Mesenchymal stem cell (in vitro differentiated cells and primary cell): ENCODE measurements at regions not wholly inside any gene's neighbourhood (a gene's known extent, or its start where the extent isn't known, plus 50 kb on each side); places are given as distances from the start of the nearest gene placed in this dataset.
A peak's percentile ranks its signal among the peaks of the same experiment; 100 is the strongest.

Source experiments
- DNase-seq: peaks from one replicate; pipeline ENCODE4 v3.0.0-alpha.2; 2013
- H2AFZ ChIP-seq: one replicate; pipeline ENCODE4 v1.6.1; 2013; ENCODE audit warnings: low read depth, mild to moderate bottlenecking, control low read depth, inconsistent platforms, low read length, moderate library complexity
- H2AK5ac ChIP-seq: 2 replicates; pipeline ENCODE4 v1.6.1; 2013; ENCODE audit warnings: low read length, moderate library complexity, mild to moderate bottlenecking, inconsistent platforms; ENCODE audit not compliant: severe bottlenecking
- H2BK120ac ChIP-seq: one replicate; pipeline ENCODE4 v1.6.1; 2013; ENCODE audit warnings: low read depth, mild to moderate bottlenecking, inconsistent platforms, low read length, moderate library complexity
- H2BK12ac ChIP-seq, 2 experiments: one replicate each; pipeline ENCODE4 v1.6.1; 2013; ENCODE audit warnings: inconsistent platforms in 2 of 2, low read length in 2 of 2, mild to moderate bottlenecking in 2 of 2, moderate library complexity in 2 of 2, control low read depth in 1 of 2
- H2BK15ac ChIP-seq: one replicate; pipeline ENCODE4 v1.6.1; 2013; ENCODE audit warnings: mild to moderate bottlenecking, low read depth, inconsistent platforms; ENCODE audit not compliant: poor library complexity, severe bottlenecking
- H2BK5ac ChIP-seq: 2 replicates; pipeline ENCODE4 v1.6.1; 2013; ENCODE audit warnings: low read depth, mild to moderate bottlenecking, low read length, control low read depth, inconsistent platforms; ENCODE audit not compliant: poor library complexity, severe bottlenecking
- H3K14ac ChIP-seq, 2 experiments: one replicate each; pipeline ENCODE4 v1.6.1; 2013; ENCODE audit warnings: inconsistent platforms in 2 of 2, low read length in 2 of 2, control low read depth in 1 of 2, mild to moderate bottlenecking in 1 of 2, moderate library complexity in 1 of 2
- H3K18ac ChIP-seq, 2 experiments: one replicate each; pipeline ENCODE4 v1.6.1; 2013; ENCODE audit warnings: inconsistent platforms in 2 of 2, low read length in 2 of 2, control low read depth in 1 of 2, low read depth in 1 of 2, mild to moderate bottlenecking in 1 of 2
- H3K23ac ChIP-seq, 2 experiments: one replicate each; pipeline ENCODE4 v1.6.1; 2013; ENCODE audit warnings: inconsistent platforms in 2 of 2, low read length in 2 of 2, mild to moderate bottlenecking in 2 of 2, moderate library complexity in 2 of 2, control low read depth in 1 of 2
- H3K27ac ChIP-seq: 2 replicates; pipeline ENCODE4 v1.5.1; 2013; ENCODE audit warnings: mild to moderate bottlenecking, moderate library complexity, low read length, control low read depth, inconsistent platforms; ENCODE audit not compliant: poor library complexity, severe bottlenecking
- H3K27me3 ChIP-seq, 2 experiments: 2 replicates each; pipeline versions ENCODE4 v1.6.1 to v1.7.0; 2013; ENCODE audit warnings: low read length in 2 of 2, mild to moderate bottlenecking in 2 of 2, moderate library complexity in 2 of 2, control low read depth in 1 of 2, inconsistent platforms in 1 of 2; ENCODE audit not compliant: control insufficient read depth in 1 of 2, insufficient read depth in 1 of 2
- H3K36me3 ChIP-seq, 2 experiments: 2 replicates each; pipeline versions ENCODE4 v1.6.1 to v1.7.0; 2013; ENCODE audit warnings: low read length in 2 of 2, control low read depth in 1 of 2, inconsistent platforms in 1 of 2, low read depth in 1 of 2, mild to moderate bottlenecking in 1 of 2; ENCODE audit not compliant: insufficient read depth in 2 of 2, control insufficient read depth in 1 of 2
- H3K4ac ChIP-seq, 2 experiments: one replicate each; pipeline ENCODE4 v1.6.1; 2013; ENCODE audit warnings: inconsistent platforms in 2 of 2, low read length in 2 of 2, mild to moderate bottlenecking in 2 of 2, moderate library complexity in 2 of 2, control low read depth in 1 of 2, low read depth in 1 of 2
- H3K4me1 ChIP-seq: 2 replicates; pipeline ENCODE4 v1.6.1; 2013; ENCODE audit warnings: low read depth, low read length, control low read depth; ENCODE audit not compliant: control insufficient read depth, insufficient read depth
- H3K4me2 ChIP-seq: 2 replicates; pipeline ENCODE4 v1.6.1; 2013; ENCODE audit warnings: low read length, mild to moderate bottlenecking, inconsistent platforms; ENCODE audit not compliant: poor library complexity, severe bottlenecking
- H3K4me3 ChIP-seq, 2 experiments: 2 replicates each; pipeline versions ENCODE4 v1.5.1 to v1.7.0; 2013; ENCODE audit warnings: low read length in 2 of 2, mild to moderate bottlenecking in 2 of 2, control low read depth in 1 of 2, low read depth in 1 of 2; ENCODE audit not compliant: insufficient read depth in 1 of 2
- H3K79me1 ChIP-seq: replicated peaks from 2 replicates; pipeline ENCODE4 v1.6.1; 2013; ENCODE audit warnings: mild to moderate bottlenecking, control low read depth, low read length, inconsistent platforms; ENCODE audit not compliant: poor library complexity, severe bottlenecking
- H3K9ac ChIP-seq: 2 replicates; pipeline ENCODE4 v1.7.0; 2013; ENCODE audit warnings: mild to moderate bottlenecking, low read length, moderate library complexity
- H3K9me3 ChIP-seq: 2 replicates; pipeline ENCODE4 v1.7.0; 2013; ENCODE audit warnings: mild to moderate bottlenecking, low read length; ENCODE audit not compliant: control insufficient read depth
- H4K8ac ChIP-seq: one replicate; pipeline ENCODE4 v1.6.1; 2013; ENCODE audit warnings: inconsistent platforms, mild to moderate bottlenecking, low read length, moderate library complexity
- H4K91ac ChIP-seq: one replicate; pipeline ENCODE4 v1.6.1; 2013; ENCODE audit warnings: mild to moderate bottlenecking, low read length, inconsistent platforms
- whole genome bisulfite sequencing: methylation state at CpG from one replicate; pipeline ENCODE4 v1.1.7; 2013; ENCODE audit warnings: mixed read lengths; 5-methylcytosine and 5-hydroxymethylcytosine counted together

- Histone ChIP-seq H2BK12ac (peak overlapping the region; percentile 37 to 69), H3K14ac (no peak overlapping the region), H3K9me3 (no peaks in the 10 kb centered on the region), H3K27me3 (no peaks in the 10 kb centered on the region), H3K23ac (no peak overlapping the region), H4K91ac (no peak overlapping the region), H3K36me3 (no peaks in the 10 kb centered on the region), H3K4me1 (peaks cover 2% of the 10 kb centered on the region), H2BK5ac (no peak overlapping the region), H2AFZ (no peak overlapping the region), H3K4ac (no peak overlapping the region), H3K18ac (no peak overlapping the region), H3K79me1 (no peaks in the 10 kb centered on the region), H2BK15ac (no peak overlapping the region), H3K4me2 (no peak overlapping the region), H3K4me3 (no peak overlapping the region), H3K9ac (no peak overlapping the region), H3K27ac (no peak overlapping the region), H2BK120ac (no peak overlapping the region), H4K8ac (no peak overlapping the region), H2AK5ac (no peak overlapping the region)
- WGBS = 96% methylated on average over 11 of the region's 12 CpGs
- no peak for DNase-seq
Observed at GRCh38 chr2:12163866-12164265, 417.4 kb downstream of the LPIN1 start.

GRCh38 chr2:12164689-12165088, 418.3 kb downstream of the LPIN1 start:
- H3K14ac ChIP-seq = no peak overlapping the region
- H2AK5ac ChIP-seq = no peak overlapping the region
- WGBS = 98% methylated on average over 5 of the region's 5 CpGs
- no peak overlapping the region for H2BK5ac ChIP-seq
- no peak overlapping the region for H2AFZ ChIP-seq
- H2BK12ac ChIP-seq = no peak overlapping the region
- no peaks in the 10 kb centered on the region for H3K36me3 ChIP-seq
- no peak overlapping the region for H3K27ac ChIP-seq
- no peak overlapping the region for H3K4me2 ChIP-seq
- H3K9me3 ChIP-seq = no peaks in the 10 kb centered on the region
- H2BK120ac ChIP-seq = no peak overlapping the region
- no peak overlapping the region for H2BK15ac ChIP-seq
- H4K91ac ChIP-seq = no peak overlapping the region
- DNase-seq = no peak
- no peak overlapping the region for H3K9ac ChIP-seq
- H3K4me3 ChIP-seq = no peak overlapping the region
- H3K79me1 ChIP-seq = no peaks in the 10 kb centered on the region
- no peak overlapping the region for H3K23ac ChIP-seq
- H3K18ac ChIP-seq = no peak overlapping the region
- H4K8ac ChIP-seq = no peak overlapping the region
- H3K27me3 ChIP-seq = no peaks in the 10 kb centered on the region
- peaks cover 2% of the 10 kb centered on the region for H3K4me1 ChIP-seq
- H3K4ac ChIP-seq = no peak overlapping the region

- Histone ChIP-seq H3K27ac (no peak overlapping the region), H3K79me1 (no peaks in the 10 kb centered on the region), H4K8ac (peak overlapping the region; percentile 39), H3K9ac (peak overlapping the region; percentile 76), H3K36me3 (no peaks in the 10 kb centered on the region), H2BK5ac (no peak overlapping the region), H3K4me2 (no peak overlapping the region), H2BK120ac (peak overlapping the region; percentile 36), H3K4me3 (no peak overlapping the region), H3K4me1 (peaks cover 2% of the 10 kb centered on the region), H3K23ac (no peak overlapping the region), H3K9me3 (no peaks in the 10 kb centered on the region), H2BK15ac (peak overlapping the region; percentile 62), H4K91ac (peak overlapping the region; percentile 87), H2BK12ac (peak overlapping the region; percentile 89 to 92), H2AK5ac (no peak overlapping the region), H3K27me3 (no peaks in the 10 kb centered on the region), H3K14ac (peak overlapping the region in 1 of 2 experiments; percentile 35), H3K4ac (peak overlapping the region; percentile 9 to 37), H2AFZ (no peak overlapping the region), H3K18ac (peak overlapping the region; percentile 54 to 87)
- WGBS = 92% methylated on average over 12 of the region's 13 CpGs
- DNase-seq = no peak
Observed at GRCh38 chr2:12167525-12168317, 421.3 kb downstream of the LPIN1 start.

- no peaks in the 10 kb centered on the region for H3K9me3 ChIP-seq
- WGBS = 93% methylated on average over 6 of the region's 6 CpGs
Observed at GRCh38 chr2:12168354-12168753, 421.9 kb downstream of the LPIN1 start.

More at GRCh38 chr2:12168354-12168753, 421.9 kb downstream of the LPIN1 start:
- Histone ChIP-seq H2BK120ac (peak overlapping the region; percentile 56), H4K8ac (peak overlapping the region; percentile 59), H3K14ac (peak overlapping the region in 1 of 2 experiments; percentile 68), H2BK5ac (no peak overlapping the region), H2AFZ (no peak overlapping the region), H3K23ac (no peak overlapping the region), H3K4me3 (no peak overlapping the region), H3K27me3 (no peaks in the 10 kb centered on the region), H3K18ac (peak overlapping the region; percentile 67 to 87), H2BK15ac (peak overlapping the region; percentile 15), H3K9ac (peak overlapping the region; percentile 76), H3K4me2 (no peak overlapping the region), H4K91ac (peak overlapping the region; percentile 71), H3K4me1 (peaks cover 2% of the 10 kb centered on the region), H2AK5ac (no peak overlapping the region), H2BK12ac (peak overlapping the region; percentile 44 to 93), H3K79me1 (no peaks in the 10 kb centered on the region), H3K36me3 (no peaks in the 10 kb centered on the region), H3K27ac (no peak overlapping the region), H3K4ac (peak overlapping the region; percentile 55 to 87)
- no peak for DNase-seq
